T-helper 1 cell (primary cell): ENCODE measurements at regions not wholly inside any gene's neighbourhood (a gene's known extent, or its start where the extent isn't known, plus 50 kb on each side); places are given as distances from the start of the nearest gene placed in this dataset.

ENCODE experiments used
- DNase-seq, 5 donors: peaks; one replicate each; pipeline ENCODE4 v3.0.0-alpha.2; 2012 to 2020

- no peak for DNase-seq
Measured at GRCh38 chr12:127254420-127254955, 1012.5 kb upstream of the TMEM132C start.

DNA sequence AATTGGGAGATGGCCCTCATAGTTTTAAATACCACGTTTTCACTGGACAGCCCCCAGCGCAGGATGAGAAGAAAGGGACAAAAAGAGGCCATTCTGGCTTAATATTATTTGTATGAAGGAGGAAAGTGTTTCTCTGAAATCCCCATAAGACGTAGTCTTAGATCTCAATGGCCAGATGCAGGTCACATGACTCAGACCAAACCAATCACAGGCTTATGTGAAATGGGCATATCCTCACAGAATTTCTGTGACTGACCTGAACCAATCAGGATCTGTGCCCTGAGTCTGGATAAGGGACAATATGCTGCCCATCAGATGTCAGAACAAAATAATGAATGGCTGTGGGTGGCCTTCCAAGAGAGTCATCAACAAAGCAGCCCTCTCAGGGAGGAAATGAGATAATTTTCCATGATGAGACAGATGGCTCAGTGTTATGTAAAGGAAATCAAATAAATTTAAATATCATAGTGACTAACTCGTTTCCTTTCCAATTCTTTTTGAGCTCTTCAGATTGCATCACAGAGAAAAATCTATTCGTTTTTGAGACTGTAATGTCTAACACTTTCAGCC lies 1009.5 kb upstream of the TMEM132C start:
- DNase-seq: no peak

- no peak for DNase-seq
Measured at GRCh38 chr12:127260531-127260930, 1006.4 kb upstream of the TMEM132C start.

GRCh38 chr12:127260999-127261398 lies 1006.0 kb upstream of the TMEM132C start:
- DNase-seq: no peak

- DNase-seq: no peak
Measured at GRCh38 chr12:127262615-127263014, 1004.4 kb upstream of the TMEM132C start.

DNA sequence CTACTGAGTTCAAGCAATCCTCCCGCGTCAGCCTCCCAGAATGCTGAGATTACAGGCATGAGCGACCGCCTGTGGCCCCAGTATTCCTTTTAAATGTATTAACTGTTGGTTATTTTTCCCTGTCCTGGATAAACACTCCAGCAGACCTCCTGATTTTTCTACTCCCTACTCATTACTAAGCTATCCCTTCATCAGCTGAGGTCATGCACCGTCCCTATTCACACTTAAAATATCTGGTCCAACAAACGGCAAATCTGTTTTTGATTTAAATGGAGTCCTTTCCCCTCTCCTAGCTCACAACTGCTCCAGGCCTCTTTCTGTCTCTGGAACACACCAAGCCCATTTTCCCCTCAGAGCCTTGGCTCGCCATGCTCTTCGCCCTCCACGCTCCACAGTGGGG lies 1003.3 kb upstream of the TMEM132C start:
- no peak for DNase-seq

GRCh38 chr12:127267128-127267527 lies 999.8 kb upstream of the TMEM132C start:
- no peak for DNase-seq

- DNase-seq: no peak
Measured at GRCh38 chr12:127268213-127268612, 998.8 kb upstream of the TMEM132C start.

DNA sequence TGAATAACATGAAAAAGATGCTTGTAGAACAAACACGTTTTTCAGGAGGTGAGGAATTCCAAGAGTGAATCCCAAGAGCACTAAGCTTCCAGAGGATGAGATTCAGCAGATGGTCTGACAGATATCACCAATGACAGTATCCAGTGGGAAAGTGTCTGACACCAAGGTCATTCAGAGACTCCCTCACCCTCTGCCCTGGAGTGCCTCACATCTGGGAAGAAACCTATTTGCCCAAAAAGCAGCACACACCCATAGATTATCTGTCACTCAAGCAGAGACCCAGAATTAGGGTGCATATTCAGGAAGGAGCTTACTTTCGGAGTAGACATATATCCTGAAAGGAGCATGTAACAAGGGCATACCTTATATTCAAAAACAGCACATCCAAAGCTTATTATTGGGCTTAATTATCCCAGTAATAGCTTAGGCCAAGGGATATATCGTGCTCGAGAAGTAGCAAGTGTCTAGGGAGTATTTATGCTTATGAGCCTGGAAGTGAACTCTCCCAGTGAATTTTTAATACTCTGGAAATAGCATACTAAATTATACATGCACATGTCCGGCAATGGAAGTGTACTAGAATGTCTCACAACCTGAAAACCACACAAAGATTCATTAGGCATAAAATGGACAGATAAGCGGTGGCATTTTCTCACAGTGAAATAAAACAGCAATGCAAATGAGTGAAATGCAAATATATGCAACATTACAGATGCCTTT lies 998.1 kb upstream of the TMEM132C start:
- no peak for DNase-seq

GRCh38 chr12:127270193-127270592 lies 996.8 kb upstream of the TMEM132C start:
- no peak for DNase-seq

GRCh38 chr12:127271776-127272175 lies 995.2 kb upstream of the TMEM132C start:
- no peak for DNase-seq

- DNase-seq: no peak
Measured at GRCh38 chr12:127272864-127273263, 994.1 kb upstream of the TMEM132C start.

GRCh38 chr12:127273626-127274025 lies 993.3 kb upstream of the TMEM132C start:
- DNase-seq: no peak

GRCh38 chr12:127275416-127275815 lies 991.6 kb upstream of the TMEM132C start:
- DNase-seq: no peak

- DNase-seq: no peak
Measured at GRCh38 chr12:127277882-127278281, 989.1 kb upstream of the TMEM132C start.

GRCh38 chr12:127278351-127278750 lies 988.6 kb upstream of the TMEM132C start:
- no peak for DNase-seq

- DNase-seq: peak in 4 of 5 donors; percentile 14 to 46 (median 24)
Measured at GRCh38 chr12:127280393-127281275, 986.3 kb upstream of the TMEM132C start.

- DNase-seq: no peak
Measured at GRCh38 chr12:127282786-127283565, 984.0 kb upstream of the TMEM132C start.

- no peak for DNase-seq
Measured at GRCh38 chr12:127284021-127284420, 982.9 kb upstream of the TMEM132C start.

DNA sequence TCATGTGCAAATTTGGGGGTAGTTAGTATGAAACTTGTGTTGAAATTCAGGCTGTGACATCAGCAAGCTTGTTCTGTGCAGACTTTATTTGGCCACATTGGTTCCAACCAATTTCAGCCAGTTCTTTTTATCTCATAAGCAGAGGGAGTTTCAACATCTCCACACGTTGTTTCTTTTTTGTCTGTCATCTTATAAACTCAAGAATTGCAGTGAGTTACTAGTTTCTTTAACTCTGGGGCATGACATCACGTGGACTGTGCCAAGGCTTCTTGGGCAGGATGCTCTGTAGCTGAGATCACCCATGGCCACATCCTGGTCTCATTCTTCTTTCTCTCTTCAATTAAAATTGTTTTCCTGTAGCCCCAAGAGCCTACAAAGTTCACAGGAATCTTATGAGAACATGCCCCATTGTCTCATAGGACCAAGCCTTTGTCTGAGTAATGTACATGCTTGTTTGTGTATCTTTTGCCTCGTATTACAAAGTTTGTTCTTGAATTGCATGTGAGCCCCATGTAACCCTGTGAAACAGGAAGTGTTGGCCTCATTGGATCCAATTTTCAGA lies 982.0 kb upstream of the TMEM132C start:
- peak in 1 of 5 donors; percentile 6 for DNase-seq

DNA sequence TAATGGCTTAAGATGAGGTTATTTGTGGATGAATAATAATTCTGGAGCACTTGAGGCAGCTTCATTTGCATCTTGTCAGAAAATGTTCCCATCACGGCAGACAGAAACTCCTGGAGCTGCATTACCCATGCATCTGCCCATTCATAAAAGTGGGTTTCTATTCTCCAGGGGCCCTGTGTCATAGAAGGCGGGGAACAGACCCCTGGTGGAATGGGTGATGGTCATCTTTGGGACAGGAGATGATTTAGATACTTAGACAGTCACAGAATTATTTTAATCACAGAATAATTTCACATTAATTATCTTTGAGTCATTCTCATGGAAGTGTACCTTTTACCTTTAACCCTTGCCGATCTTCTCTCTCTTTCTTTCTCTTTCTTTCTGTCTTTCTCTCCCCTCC lies 980.7 kb upstream of the TMEM132C start:
- DNase-seq: no peak

- no peak for DNase-seq
Measured at GRCh38 chr12:127287256-127287655, 979.7 kb upstream of the TMEM132C start.
